ENCODE measurements at regions not wholly inside any gene's neighbourhood (a gene's known extent, or its start where the extent isn't known, plus 50 kb on each side); places are given as distances from the start of the nearest gene placed in this dataset.
A peak's percentile ranks its signal among the peaks of the same experiment; 100 is the strongest.
"Not testable (repeated sequence)": the region's sequence is repeated elsewhere in the genome, so short reads cannot be mapped to it uniquely, and the experiment has no call there.

DNA sequence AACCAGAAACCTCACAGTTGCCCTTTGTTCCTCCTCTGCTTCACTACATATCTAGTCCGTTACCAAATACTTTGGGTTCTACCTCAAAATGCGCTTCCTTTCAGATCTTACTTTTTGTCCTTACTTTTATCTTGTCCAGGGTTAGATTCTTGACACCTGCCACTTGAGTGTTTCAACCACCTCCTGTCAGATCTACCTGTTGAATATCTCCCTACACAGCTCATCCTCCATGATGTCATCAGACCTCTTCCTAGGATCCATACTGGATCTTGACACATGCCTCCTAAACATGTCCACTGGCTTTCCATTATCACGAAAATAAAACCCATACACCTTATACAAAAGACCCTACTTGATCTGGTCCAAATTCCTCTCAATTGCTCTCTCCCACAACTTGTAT, 125.2 kb upstream of the SLC24A2 start:
- intact Hi-C loops (cut with DNase I) = no loop called here
- ATAC-seq (no peak), DNase-seq (no peak)
- Histone ChIP-seq H3K9me3 (no peaks in the 10 kb centered on the region), H3K36me3 (no peaks in the 10 kb centered on the region), H3K27ac (no peak overlapping the region), H3K4me1 (no peaks in the 10 kb centered on the region), H3K4me3 (no peak overlapping the region), H3K27me3 (no peaks in the 10 kb centered on the region)
- TF ChIP-seq, protein P1, sequence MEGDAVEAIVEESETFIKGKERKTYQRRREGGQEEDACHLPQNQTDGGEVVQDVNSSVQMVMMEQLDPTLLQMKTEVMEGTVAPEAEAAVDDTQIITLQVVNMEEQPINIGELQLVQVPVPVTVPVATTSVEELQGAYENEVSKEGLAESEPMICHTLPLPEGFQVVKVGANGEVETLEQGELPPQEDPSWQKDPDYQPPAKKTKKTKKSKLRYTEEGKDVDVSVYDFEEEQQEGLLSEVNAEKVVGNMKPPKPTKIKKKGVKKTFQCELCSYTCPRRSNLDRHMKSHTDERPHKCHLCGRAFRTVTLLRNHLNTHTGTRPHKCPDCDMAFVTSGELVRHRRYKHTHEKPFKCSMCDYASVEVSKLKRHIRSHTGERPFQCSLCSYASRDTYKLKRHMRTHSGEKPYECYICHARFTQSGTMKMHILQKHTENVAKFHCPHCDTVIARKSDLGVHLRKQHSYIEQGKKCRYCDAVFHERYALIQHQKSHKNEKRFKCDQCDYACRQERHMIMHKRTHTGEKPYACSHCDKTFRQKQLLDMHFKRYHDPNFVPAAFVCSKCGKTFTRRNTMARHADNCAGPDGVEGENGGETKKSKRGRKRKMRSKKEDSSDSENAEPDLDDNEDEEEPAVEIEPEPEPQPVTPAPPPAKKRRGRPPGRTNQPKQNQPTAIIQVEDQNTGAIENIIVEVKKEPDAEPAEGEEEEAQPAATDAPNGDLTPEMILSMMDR (IDR thresholded peaks at IDR 0.05) = no peak

DNA sequence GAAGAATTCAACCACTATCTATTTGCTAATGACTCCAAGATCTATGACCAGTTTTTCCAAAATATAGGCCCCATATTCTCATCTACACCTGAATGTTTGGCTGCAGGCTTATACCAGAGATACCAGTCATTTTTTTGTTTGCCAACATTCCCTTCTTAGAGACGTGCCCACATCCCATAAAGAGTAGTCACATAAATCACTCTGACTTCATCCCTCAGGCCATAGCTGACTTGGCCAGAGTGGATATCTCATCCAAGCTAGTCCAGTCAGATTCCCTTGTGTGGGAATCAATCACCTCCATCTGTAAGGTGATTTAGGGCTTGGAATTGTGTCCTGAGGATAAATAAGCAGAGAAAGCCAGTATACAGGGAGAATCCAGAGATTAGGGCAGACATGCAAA, 124.3 kb upstream of the SLC24A2 start:
- TF ChIP-seq, protein P1 (IDR thresholded peaks at IDR 0.05) = no peak
- intact Hi-C loops (cut with DNase I) = no loop called here
- Histone ChIP-seq H3K9me3 (no peaks in the 10 kb centered on the region), H3K27me3 (no peaks in the 10 kb centered on the region), H3K4me1 (no peaks in the 10 kb centered on the region), H3K27ac (no peak overlapping the region), H3K4me3 (no peak overlapping the region), H3K36me3 (no peaks in the 10 kb centered on the region)
- no peak for DNase-seq
- ATAC-seq = no peak

DNA sequence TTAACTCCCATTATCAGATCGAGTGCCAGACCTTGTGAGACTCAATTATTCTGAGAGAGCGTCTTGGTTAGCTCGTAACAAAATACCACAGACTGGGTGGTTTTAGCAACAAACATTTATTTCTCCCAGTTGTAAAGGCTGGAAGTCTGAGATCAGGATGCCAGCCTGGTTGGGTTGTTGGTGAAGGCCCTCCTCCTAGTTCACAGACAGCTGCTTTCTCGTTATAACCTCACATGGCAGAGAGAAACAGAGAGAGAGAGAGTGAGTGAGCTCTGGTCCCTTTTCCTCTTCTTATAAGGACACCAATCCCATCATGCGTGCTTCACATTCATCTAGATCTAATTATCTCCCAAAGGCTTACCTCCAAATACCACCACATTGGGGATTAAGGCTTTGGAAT, 114.2 kb upstream of the SLC24A2 start:
- DNase-seq = no peak
- intact Hi-C loops (cut with DNase I) = no loop called here
- Histone ChIP-seq H3K27ac (no peak overlapping the region), H3K36me3 (no peaks in the 10 kb centered on the region), H3K4me3 (no peak overlapping the region), H3K9me3 (no peaks in the 10 kb centered on the region), H3K27me3 (no peaks in the 10 kb centered on the region), H3K4me1 (no peaks in the 10 kb centered on the region)
- TF ChIP-seq, protein P1 (IDR thresholded peaks at IDR 0.05) = no peak
- no peak for ATAC-seq

DNA sequence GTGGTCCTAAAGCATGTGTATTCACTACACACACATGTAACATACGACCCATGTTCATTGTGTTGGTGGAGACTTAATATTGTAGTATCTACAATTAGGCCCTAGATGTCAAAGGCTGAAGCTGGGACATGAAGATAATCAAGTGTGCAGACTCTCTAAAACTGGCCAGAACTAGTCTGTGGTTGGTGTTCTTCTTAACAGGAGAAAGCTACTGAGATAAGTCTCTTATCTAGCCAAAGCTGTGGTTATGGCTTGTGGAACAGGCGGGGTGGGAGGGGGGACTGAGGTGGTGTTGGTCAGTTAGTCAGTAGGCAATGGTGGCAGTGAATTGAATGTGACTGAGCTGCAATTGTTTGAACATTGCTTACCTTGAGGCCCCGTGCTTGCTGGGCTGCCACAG, 112.7 kb upstream of the SLC24A2 start:
- H3K9me3 ChIP-seq = no peaks in the 10 kb centered on the region
- ATAC-seq = no peak
- TF ChIP-seq, protein P1 (IDR thresholded peaks at IDR 0.05) = no peak
- no peaks in the 10 kb centered on the region for H3K36me3 ChIP-seq
- no peaks in the 10 kb centered on the region for H3K27me3 ChIP-seq
- no peak for DNase-seq
- no peak overlapping the region for H3K4me3 ChIP-seq
- H3K27ac ChIP-seq = no peak overlapping the region
- H3K4me1 ChIP-seq = no peaks in the 10 kb centered on the region
- intact Hi-C loops (cut with DNase I) = no loop called here

DNA sequence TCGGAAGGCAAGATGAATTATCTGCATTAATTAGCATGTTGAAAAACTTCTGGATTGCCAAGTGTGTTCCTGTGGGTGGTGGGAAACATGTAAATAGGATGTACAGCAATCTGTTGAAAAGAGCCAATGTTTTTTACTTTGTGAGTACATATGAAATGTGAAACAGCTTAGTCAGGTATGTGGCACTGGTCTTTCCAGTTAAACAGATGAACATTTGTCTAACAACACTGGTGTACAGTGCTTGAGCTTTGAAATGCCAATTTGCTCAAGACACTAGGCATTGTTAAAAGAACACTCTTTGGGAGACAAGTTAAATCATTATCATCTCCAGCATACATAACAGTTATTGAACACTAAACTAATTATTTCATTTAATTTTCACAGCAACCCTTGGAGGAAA, 107.3 kb upstream of the SLC24A2 start:
- H3K36me3 ChIP-seq = no peaks in the 10 kb centered on the region

DNA sequence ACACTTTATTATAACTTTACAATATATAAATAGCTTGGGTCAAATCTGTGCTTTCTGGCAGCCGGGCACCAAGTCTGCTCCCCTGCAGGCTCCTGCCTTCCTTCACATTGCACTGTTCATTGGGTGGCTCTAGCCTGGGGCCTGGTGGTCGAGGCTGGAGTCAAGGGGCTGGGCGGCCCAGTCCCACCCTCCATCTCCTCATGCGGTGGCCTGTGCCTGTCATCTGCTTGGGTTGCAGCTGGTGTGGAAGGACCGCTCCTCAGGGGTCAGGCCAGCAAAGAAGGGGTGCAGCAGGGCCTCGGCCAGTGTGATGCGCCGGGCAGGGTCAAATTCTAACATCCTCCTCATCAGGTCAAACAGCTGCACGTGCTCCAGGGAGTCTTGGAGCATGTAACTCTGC, 106.7 kb upstream of the SLC24A2 start:
- DNase-seq = peak in 1 of 4 donors; percentile 38
- intact Hi-C loops (cut with DNase I); ATAC-seq: not testable (repeated sequence)

More for the DNA sequence above, 107.3 kb upstream of the SLC24A2 start:
- H3K27ac ChIP-seq = no peak overlapping the region
- H3K4me3 ChIP-seq = no peak overlapping the region
- no peak for ATAC-seq
- DNase-seq = no peak
- intact Hi-C loops (cut with DNase I) = no loop called here
- TF ChIP-seq, protein P1 (IDR thresholded peaks at IDR 0.05) = no peak
- no peaks in the 10 kb centered on the region for H3K27me3 ChIP-seq
- H3K9me3 ChIP-seq = no peaks in the 10 kb centered on the region
- no peaks in the 10 kb centered on the region for H3K4me1 ChIP-seq

More for the DNA sequence above, 106.7 kb upstream of the SLC24A2 start:
- H3K4me1 ChIP-seq, H3K27me3 ChIP-seq, H3K9me3 ChIP-seq, H3K4me3 ChIP-seq, H3K36me3 ChIP-seq: not testable (repeated sequence)
- H3K27ac ChIP-seq = peak overlapping the region in 1 of 2 donors; percentile 44
